ENCODE measurements at regions not wholly inside any gene's neighbourhood (a gene's known extent, or its start where the extent isn't known, plus 50 kb on each side); places are given as distances from the start of the nearest gene placed in this dataset.
A peak's percentile ranks its signal among the peaks of the same experiment; 100 is the strongest.

GRCh38 chr17:73724341-73724740, 80.1 kb upstream of the SDK2 start:
- peaks cover 0 to 7% (median 0%) of the 10 kb centered on the region in 5 donors for H3K36me3 Mint-ChIP-seq
- peak overlapping the region in 3 of 10 donors; percentile 20 to 89 (median 83) for H3K4me3 Mint-ChIP-seq
- Histone ChIP-seq H3K9me3 (ENCODE audit: control insufficient read depth in 2 of 3, low read length in 3 of 3) (no peaks in the 10 kb centered on the region), H3K27ac (ENCODE audit: low read depth, low read length) (no peak overlapping the region), H3K27me3 (ENCODE audit: control insufficient read depth in 2 of 2, insufficient read depth in 2 of 2, low read length in 2 of 2) (no peaks in the 10 kb centered on the region), H3K36me3 (ENCODE audit: control insufficient read depth in 2 of 3, insufficient read depth in 3 of 3, low read length in 3 of 3) (no peaks in the 10 kb centered on the region), H3K4me3 (ENCODE audit: low read length) (no peak overlapping the region), H3K4me1 (ENCODE audit: control insufficient read depth in 2 of 2, insufficient read depth in 2 of 2, low read length in 2 of 2) (peaks cover 18 to 47% of the 10 kb centered on the region in 2 donors)
- no peak for ATAC-seq
- H3K27ac Mint-ChIP-seq: peak overlapping the region in 8 of 9 donors; percentile 67 to 98 (median 95)
- POLR2A ChIA-PET: interaction anchor here (0.7 to 7.4 kb wide), 4 partner anchors 10 to 178 kb away, joined by 4 to 80 read pairs (median 12); no protein-coding TSS in a partner anchor
- intact Hi-C loops (cut with micrococcal nuclease): loop anchor here in 1 of 2 donors (5.0 kb wide), 6 partner anchors 58 to 997 kb away; partner anchors contain the start of genes COG1 and SDK2
- peaks cover 0 to 4% (median 0%) of the 10 kb centered on the region in 5 donors for H3K27me3 Mint-ChIP-seq
- peaks cover 20 to 54% (median 50%) of the 10 kb centered on the region in 7 donors for H3K4me1 Mint-ChIP-seq
- no peak for DNase-seq
- H3K9me3 Mint-ChIP-seq: peaks cover 0 to 3% (median 0%) of the 10 kb centered on the region in 11 donors
- CTCF ChIA-PET: interaction anchor here (0.7 kb wide), 1 partner anchor 104 kb away, joined by 3 read pairs; no protein-coding TSS in a partner anchor

- peaks cover 0 to 4% (median 0%) of the 10 kb centered on the region in 5 donors for H3K27me3 Mint-ChIP-seq
- intact Hi-C loops (cut with micrococcal nuclease): loop anchor here in 1 of 2 donors (5.0 kb wide), 6 partner anchors 57 to 998 kb away; partner anchors contain the start of genes COG1 and SDK2
- H3K4me3 Mint-ChIP-seq: no peak overlapping the region
- CTCF ChIA-PET: interaction anchor here (1.3 kb wide), 1 partner anchor 117 kb away, joined by 4 read pairs; no protein-coding TSS in a partner anchor
- H3K4me1 ChIP-seq (ENCODE audit: control insufficient read depth in 2 of 2, insufficient read depth in 2 of 2, low read length in 2 of 2): peaks cover 18 to 41% of the 10 kb centered on the region in 2 donors
- no peak overlapping the region for H3K27ac ChIP-seq (ENCODE audit: low read depth, low read length)
- no peaks in the 10 kb centered on the region for H3K27me3 ChIP-seq (ENCODE audit: control insufficient read depth in 2 of 2, insufficient read depth in 2 of 2, low read length in 2 of 2)
- peak overlapping the region in 6 of 9 donors; percentile 14 to 98 (median 82) for H3K27ac Mint-ChIP-seq
- H3K36me3 ChIP-seq (ENCODE audit: control insufficient read depth in 2 of 3, insufficient read depth in 3 of 3, low read length in 3 of 3): no peaks in the 10 kb centered on the region
- peaks cover 0 to 9% (median 0%) of the 10 kb centered on the region in 5 donors for H3K36me3 Mint-ChIP-seq
- POLR2A ChIA-PET: interaction anchor here (7.4 kb wide), 1 partner anchor 104 kb away, joined by 80 read pairs; no protein-coding TSS in a partner anchor
- ATAC-seq: no peak
- no peak overlapping the region for H3K4me3 ChIP-seq (ENCODE audit: low read length)
- peaks cover 20 to 53% (median 49%) of the 10 kb centered on the region in 7 donors for H3K4me1 Mint-ChIP-seq
- no peak for DNase-seq
- no peaks in the 10 kb centered on the region for H3K9me3 ChIP-seq (ENCODE audit: control insufficient read depth in 2 of 3, low read length in 3 of 3)
- peaks cover 0 to 7% (median 0%) of the 10 kb centered on the region in 11 donors for H3K9me3 Mint-ChIP-seq
Observed at GRCh38 chr17:73724990-73725389, 80.7 kb upstream of the SDK2 start.

GRCh38 chr17:73725794-73726515, 81.7 kb upstream of the SDK2 start:
- Histone ChIP-seq H3K27ac (ENCODE audit: low read depth, low read length) (no peak overlapping the region), H3K9me3 (ENCODE audit: control insufficient read depth in 2 of 3, low read length in 3 of 3) (peaks cover 0 to 2% (median 0%) of the 10 kb centered on the region in 3 experiments), H3K36me3 (ENCODE audit: control insufficient read depth in 2 of 3, insufficient read depth in 3 of 3, low read length in 3 of 3) (no peaks in the 10 kb centered on the region), H3K27me3 (ENCODE audit: control insufficient read depth in 2 of 2, insufficient read depth in 2 of 2, low read length in 2 of 2) (no peaks in the 10 kb centered on the region), H3K4me3 (ENCODE audit: low read length) (no peak overlapping the region), H3K4me1 (ENCODE audit: control insufficient read depth in 2 of 2, insufficient read depth in 2 of 2, low read length in 2 of 2) (peaks cover 16 to 32% of the 10 kb centered on the region in 2 donors)
- Mint-ChIP-seq H3K27ac (peak overlapping the region in 2 of 9 donors; percentile 93 to 98), H3K9me3 (peaks cover 0 to 13% (median 3%) of the 10 kb centered on the region in 11 donors), H3K4me3 (no peak overlapping the region), H3K27me3 (peaks cover 0 to 4% (median 0%) of the 10 kb centered on the region in 5 donors), H3K36me3 (peaks cover 0 to 11% (median 0%) of the 10 kb centered on the region in 5 donors), H3K4me1 (peaks cover 19 to 44% (median 39%) of the 10 kb centered on the region in 7 donors)
- POLR2A ChIA-PET: no interaction called here
- ATAC-seq (no peak), DNase-seq (no peak)
- intact Hi-C loops (cut with micrococcal nuclease): no loop called here
- CTCF ChIA-PET: interaction anchor here (1.3 kb wide), 1 partner anchor 116 kb away, joined by 4 read pairs; no protein-coding TSS in a partner anchor

DNA sequence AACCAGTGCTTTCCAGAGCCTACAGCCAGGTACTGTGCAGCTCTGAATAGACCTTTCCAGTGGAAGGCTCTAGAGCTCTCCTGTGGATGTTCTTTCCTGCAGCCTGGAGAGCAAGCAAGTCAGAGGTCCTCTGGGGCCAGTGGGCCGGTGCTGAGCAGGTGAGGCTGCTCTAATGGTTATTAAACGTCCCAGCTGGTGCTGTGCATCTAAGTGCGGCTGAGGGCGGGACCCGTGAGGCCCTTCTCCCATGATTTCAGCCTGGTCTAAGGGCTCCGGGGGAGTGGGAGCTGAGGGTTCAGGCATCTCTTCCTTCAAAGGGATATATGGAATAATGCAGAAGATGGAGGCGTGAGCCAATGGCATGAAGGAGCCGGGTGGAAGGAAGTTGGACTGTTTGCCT, 83.7 kb upstream of the SDK2 start:
- H3K27me3 Mint-ChIP-seq: peaks cover 0 to 3% (median 3%) of the 10 kb centered on the region in 5 donors
- no peak overlapping the region for H3K4me3 Mint-ChIP-seq
- no peaks in the 10 kb centered on the region for H3K27me3 ChIP-seq (ENCODE audit: control insufficient read depth in 2 of 2, insufficient read depth in 2 of 2, low read length in 2 of 2)
- peak overlapping the region in 1 of 9 donors; percentile 41 for H3K27ac Mint-ChIP-seq
- peaks cover 0 to 17% (median 4%) of the 10 kb centered on the region in 5 donors for H3K36me3 Mint-ChIP-seq
- no peak overlapping the region for H3K4me3 ChIP-seq (ENCODE audit: low read length)
- peaks cover 0 to 9% (median 0%) of the 10 kb centered on the region in 3 experiments for H3K9me3 ChIP-seq (ENCODE audit: control insufficient read depth in 2 of 3, low read length in 3 of 3)
- intact Hi-C loops (cut with micrococcal nuclease): no loop called here
- H3K4me1 Mint-ChIP-seq: peaks cover 7 to 32% (median 23%) of the 10 kb centered on the region in 7 donors
- H3K27ac ChIP-seq (ENCODE audit: low read depth, low read length): no peak overlapping the region
- peaks cover 6 to 19% of the 10 kb centered on the region in 2 donors for H3K4me1 ChIP-seq (ENCODE audit: control insufficient read depth in 2 of 2, insufficient read depth in 2 of 2, low read length in 2 of 2)
- peaks cover 0 to 24% (median 14%) of the 10 kb centered on the region in 11 donors for H3K9me3 Mint-ChIP-seq
- DNase-seq (no peak), ATAC-seq (no peak)
- CTCF ChIA-PET: interaction anchor here (0.7 kb wide), 1 partner anchor 357 kb away, joined by 4 read pairs; no protein-coding TSS in a partner anchor
- no peaks in the 10 kb centered on the region for H3K36me3 ChIP-seq (ENCODE audit: control insufficient read depth in 2 of 3, insufficient read depth in 3 of 3, low read length in 3 of 3)
- POLR2A ChIA-PET: no interaction called here

DNA sequence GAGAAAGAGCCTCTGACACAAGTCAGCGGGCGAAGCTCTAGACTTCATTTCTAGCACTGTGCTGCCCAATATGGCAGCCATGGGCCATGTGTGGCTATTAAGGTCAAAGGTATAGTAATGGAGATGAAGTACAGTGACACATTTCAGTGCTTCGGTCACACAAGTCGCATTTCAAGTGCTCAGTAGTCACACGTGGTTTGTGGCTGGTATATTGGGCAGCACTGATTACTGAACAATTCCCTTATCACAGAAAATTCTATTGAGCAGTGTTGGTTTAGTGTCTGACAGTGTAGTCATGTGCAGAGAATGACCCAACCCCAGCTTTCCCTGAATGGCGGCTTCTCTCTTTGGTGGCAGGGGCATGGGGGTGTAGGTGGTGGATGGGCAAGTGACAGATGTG, 84.9 kb upstream of the SDK2 start:
- no peak for DNase-seq
- POLR2A ChIA-PET: interaction anchor here (1.2 kb wide), 1 partner anchor 11 kb away, joined by 4 read pairs; no protein-coding TSS in a partner anchor
- CTCF ChIA-PET: no interaction called here
- Mint-ChIP-seq H3K27ac (peak overlapping the region in 3 of 9 donors; percentile 17 to 32 (median 26)), H3K27me3 (peaks cover 0 to 10% (median 7%) of the 10 kb centered on the region in 5 donors), H3K9me3 (peaks cover 0 to 26% (median 14%) of the 10 kb centered on the region in 11 donors), H3K4me1 (peaks cover 0 to 20% (median 13%) of the 10 kb centered on the region in 7 donors), H3K4me3 (no peak overlapping the region), H3K36me3 (peaks cover 0 to 17% (median 4%) of the 10 kb centered on the region in 5 donors)
- intact Hi-C loops (cut with micrococcal nuclease): no loop called here
- H3K4me3 ChIP-seq (ENCODE audit: low read length): no peak overlapping the region
- peaks cover 0 to 7% of the 10 kb centered on the region in 2 donors for H3K4me1 ChIP-seq (ENCODE audit: control insufficient read depth in 2 of 2, insufficient read depth in 2 of 2, low read length in 2 of 2)
- H3K27ac ChIP-seq (ENCODE audit: low read depth, low read length): no peak overlapping the region
- H3K36me3 ChIP-seq (ENCODE audit: control insufficient read depth in 2 of 3, insufficient read depth in 3 of 3, low read length in 3 of 3): no peaks in the 10 kb centered on the region
- ATAC-seq: no peak
- no peaks in the 10 kb centered on the region for H3K27me3 ChIP-seq (ENCODE audit: control insufficient read depth in 2 of 2, insufficient read depth in 2 of 2, low read length in 2 of 2)
- H3K9me3 ChIP-seq (ENCODE audit: control insufficient read depth in 2 of 3, low read length in 3 of 3): peaks cover 0 to 9% (median 0%) of the 10 kb centered on the region in 3 experiments

GRCh38 chr17:73731733-73732132, 87.5 kb upstream of the SDK2 start:
- no peak overlapping the region for H3K27ac Mint-ChIP-seq
- H3K9me3 ChIP-seq (ENCODE audit: control insufficient read depth in 2 of 3, low read length in 3 of 3): peaks cover 0 to 9% (median 0%) of the 10 kb centered on the region in 3 experiments
- no peak overlapping the region for H3K4me3 Mint-ChIP-seq
- H3K4me1 Mint-ChIP-seq: peaks cover 0 to 23% (median 6%) of the 10 kb centered on the region in 7 donors
- H3K4me1 ChIP-seq (ENCODE audit: control insufficient read depth in 2 of 2, insufficient read depth in 2 of 2, low read length in 2 of 2): no peaks in the 10 kb centered on the region
- DNase-seq (no peak), ATAC-seq (peak; percentile 66)
- ChIA-PET CTCF (interaction anchor here (1.0 kb wide), 1 partner anchor 198 kb away, joined by 3 read pairs; no protein-coding TSS in a partner anchor), POLR2A (interaction anchor here (1.0 kb wide), 1 partner anchor 9 kb away, joined by 6 read pairs; no protein-coding TSS in a partner anchor)
- peaks cover 0 to 17% (median 4%) of the 10 kb centered on the region in 5 donors for H3K36me3 Mint-ChIP-seq
- H3K4me3 ChIP-seq (ENCODE audit: low read length): no peak overlapping the region
- H3K36me3 ChIP-seq (ENCODE audit: control insufficient read depth in 2 of 3, insufficient read depth in 3 of 3, low read length in 3 of 3): no peaks in the 10 kb centered on the region
- H3K27ac ChIP-seq (ENCODE audit: low read depth, low read length): no peak overlapping the region
- peaks cover 0 to 26% (median 14%) of the 10 kb centered on the region in 11 donors for H3K9me3 Mint-ChIP-seq
- no peaks in the 10 kb centered on the region for H3K27me3 ChIP-seq (ENCODE audit: control insufficient read depth in 2 of 2, insufficient read depth in 2 of 2, low read length in 2 of 2)
- peaks cover 0 to 13% (median 10%) of the 10 kb centered on the region in 5 donors for H3K27me3 Mint-ChIP-seq
- intact Hi-C loops (cut with micrococcal nuclease): no loop called here
